WTC11 (cell line): ENCODE measurements at regions not wholly inside any gene's neighbourhood (a gene's known extent, or its start where the extent isn't known, plus 50 kb on each side); places are given as distances from the start of the nearest gene placed in this dataset.

Experiments used
- CTCF ChIP-seq: fragments of 200-600 bp; IDR thresholded peaks from 2 replicates; pipeline ENCODE4 v1.8.0; 2022; ENCODE audit warnings: antibody characterized with exemption
- NR1H2 ChIP-seq: sonication (generic); formaldehyde crosslinking; IDR thresholded peaks from 2 replicates; pipeline ENCODE4 v1.9.0; 2021; ENCODE audit warnings: mild to moderate bottlenecking, moderate library complexity, missing genetic modification reagents
- SMAD4 ChIP-seq: sonication (generic); formaldehyde crosslinking; IDR thresholded peaks from 2 replicates; pipeline ENCODE4 v1.8.0; 2022; ENCODE audit warnings: mild to moderate bottlenecking, missing genetic modification reagents
- ZNF121 ChIP-seq: sonication (generic); formaldehyde crosslinking; IDR thresholded peaks from 2 replicates; pipeline ENCODE4 v1.8.0; 2023; ENCODE audit warnings: missing genetic modification reagents

- TF ChIP-seq NR1H2 (CRISPR knock-in tag) (no peak), SMAD4 (CRISPR knock-in tag) (no peak), CTCF (no peak), ZNF121 (CRISPR knock-in tag) (no peak)
These were observed 327.5 kb upstream of the MEOX2 start for GRCh38 chr7:16014031-16014430.
